ENCODE measurements at regions not wholly inside any gene's neighbourhood (a gene's known extent, or its start where the extent isn't known, plus 50 kb on each side); places are given as distances from the start of the nearest gene placed in this dataset.

GRCh38 chr15:97072545-97072944 is 742.0 kb downstream of the NR2F2 start:
- POLR2A ChIA-PET, result no interaction called here
- H3K9me3 Mint-ChIP-seq, result peaks cover 14% of the 10 kb centered on the region
- no peaks in the 10 kb centered on the region for H3K27me3 Mint-ChIP-seq
- H3K4me1 Mint-ChIP-seq, result no peaks in the 10 kb centered on the region
- CTCF ChIA-PET, result no interaction called here
- H3K36me3 Mint-ChIP-seq (ENCODE audit: low read depth), result no peaks in the 10 kb centered on the region
- no peak overlapping the region for H3K27ac Mint-ChIP-seq
- H3K4me3 Mint-ChIP-seq, result no peak overlapping the region
- no peak for DNase-seq

GRCh38 chr15:97076011-97076410 is 745.5 kb downstream of the NR2F2 start:
- ChIA-PET POLR2A (no interaction called here), CTCF (no interaction called here)
- Mint-ChIP-seq H3K36me3 (ENCODE audit: low read depth) (no peaks in the 10 kb centered on the region), H3K4me1 (no peaks in the 10 kb centered on the region), H3K27me3 (no peaks in the 10 kb centered on the region), H3K9me3 (peaks cover 4% of the 10 kb centered on the region), H3K4me3 (no peak overlapping the region), H3K27ac (no peak overlapping the region)
- no peak for DNase-seq

GRCh38 chr15:97077975-97078374 is 747.5 kb downstream of the NR2F2 start:
- ChIA-PET POLR2A (no interaction called here), CTCF (no interaction called here)
- H3K36me3 Mint-ChIP-seq (ENCODE audit: low read depth), result no peaks in the 10 kb centered on the region
- no peak overlapping the region for H3K4me3 Mint-ChIP-seq
- H3K27ac Mint-ChIP-seq, result no peak overlapping the region
- H3K9me3 Mint-ChIP-seq, result peaks cover 4% of the 10 kb centered on the region
- DNase-seq, result no peak
- no peaks in the 10 kb centered on the region for H3K27me3 Mint-ChIP-seq
- no peaks in the 10 kb centered on the region for H3K4me1 Mint-ChIP-seq

- Mint-ChIP-seq H3K27me3 (no peaks in the 10 kb centered on the region), H3K36me3 (ENCODE audit: low read depth) (no peaks in the 10 kb centered on the region), H3K4me3 (no peak overlapping the region), H3K27ac (no peak overlapping the region), H3K9me3 (peaks cover 4% of the 10 kb centered on the region), H3K4me1 (no peaks in the 10 kb centered on the region)
- ChIA-PET POLR2A (no interaction called here), CTCF (no interaction called here)
- no peak for DNase-seq
These were observed 748.1 kb downstream of the NR2F2 start for GRCh38 chr15:97078591-97078990.

- no peak for DNase-seq
- H3K4me1 Mint-ChIP-seq, result no peaks in the 10 kb centered on the region
- no peaks in the 10 kb centered on the region for H3K9me3 Mint-ChIP-seq
- ChIA-PET CTCF (interaction anchor here (0.6 kb wide), 1 partner anchor 16 kb away, joined by 3 read pairs; no protein-coding TSS in a partner anchor), POLR2A (no interaction called here)
- no peaks in the 10 kb centered on the region for H3K27me3 Mint-ChIP-seq
- H3K27ac Mint-ChIP-seq, result no peak overlapping the region
- H3K36me3 Mint-ChIP-seq (ENCODE audit: low read depth), result no peaks in the 10 kb centered on the region
- H3K4me3 Mint-ChIP-seq, result no peak overlapping the region
These were observed 751.2 kb downstream of the NR2F2 start for GRCh38 chr15:97081666-97082226.

GRCh38 chr15:97082830-97083229 is 752.3 kb downstream of the NR2F2 start:
- Mint-ChIP-seq H3K27ac (no peak overlapping the region), H3K9me3 (no peaks in the 10 kb centered on the region), H3K4me1 (no peaks in the 10 kb centered on the region), H3K4me3 (no peak overlapping the region), H3K36me3 (ENCODE audit: low read depth) (no peaks in the 10 kb centered on the region), H3K27me3 (no peaks in the 10 kb centered on the region)
- ChIA-PET CTCF (no interaction called here), POLR2A (no interaction called here)
- no peak for DNase-seq

GRCh38 chr15:97084650-97085049 is 754.1 kb downstream of the NR2F2 start:
- ChIA-PET CTCF (no interaction called here), POLR2A (no interaction called here)
- Mint-ChIP-seq H3K36me3 (ENCODE audit: low read depth) (no peaks in the 10 kb centered on the region), H3K4me1 (no peaks in the 10 kb centered on the region), H3K4me3 (no peak overlapping the region), H3K9me3 (no peaks in the 10 kb centered on the region), H3K27me3 (no peaks in the 10 kb centered on the region), H3K27ac (no peak overlapping the region)
- no peak for DNase-seq

GRCh38 chr15:97085731-97086130 is 755.2 kb downstream of the NR2F2 start:
- ChIA-PET CTCF (no interaction called here), POLR2A (no interaction called here)
- no peak for DNase-seq
- H3K9me3 Mint-ChIP-seq, result no peaks in the 10 kb centered on the region
- no peaks in the 10 kb centered on the region for H3K36me3 Mint-ChIP-seq (ENCODE audit: low read depth)
- H3K27ac Mint-ChIP-seq, result no peak overlapping the region
- H3K27me3 Mint-ChIP-seq, result no peaks in the 10 kb centered on the region
- H3K4me1 Mint-ChIP-seq, result no peaks in the 10 kb centered on the region
- no peak overlapping the region for H3K4me3 Mint-ChIP-seq

GRCh38 chr15:97087006-97087741 is 756.7 kb downstream of the NR2F2 start:
- Mint-ChIP-seq H3K27me3 (no peaks in the 10 kb centered on the region), H3K4me3 (no peak overlapping the region), H3K27ac (no peak overlapping the region), H3K36me3 (ENCODE audit: low read depth) (no peaks in the 10 kb centered on the region), H3K4me1 (no peaks in the 10 kb centered on the region), H3K9me3 (no peaks in the 10 kb centered on the region)
- ChIA-PET POLR2A (no interaction called here), CTCF (no interaction called here)
- DNase-seq, result no peak

- POLR2A ChIA-PET, result no interaction called here
- no peak for DNase-seq
- H3K27ac Mint-ChIP-seq, result no peak overlapping the region
- CTCF ChIA-PET, result no interaction called here
- no peaks in the 10 kb centered on the region for H3K9me3 Mint-ChIP-seq
- H3K4me3 Mint-ChIP-seq, result no peak overlapping the region
- H3K4me1 Mint-ChIP-seq, result no peaks in the 10 kb centered on the region
- H3K27me3 Mint-ChIP-seq, result no peaks in the 10 kb centered on the region
- H3K36me3 Mint-ChIP-seq (ENCODE audit: low read depth), result no peaks in the 10 kb centered on the region
These were observed 760.6 kb downstream of the NR2F2 start for GRCh38 chr15:97091093-97091492.

GRCh38 chr15:97092656-97093055 is 762.2 kb downstream of the NR2F2 start:
- CTCF ChIA-PET, result interaction anchor here (0.7 kb wide), 1 partner anchor 54 kb away, joined by 4 read pairs; no protein-coding TSS in a partner anchor
- POLR2A ChIA-PET, result no interaction called here
- no peaks in the 10 kb centered on the region for H3K27me3 Mint-ChIP-seq
- H3K27ac Mint-ChIP-seq, result no peak overlapping the region
- DNase-seq, result no peak
- H3K4me1 Mint-ChIP-seq, result no peaks in the 10 kb centered on the region
- H3K36me3 Mint-ChIP-seq (ENCODE audit: low read depth), result no peaks in the 10 kb centered on the region
- H3K4me3 Mint-ChIP-seq, result no peak overlapping the region
- H3K9me3 Mint-ChIP-seq, result peaks cover 2% of the 10 kb centered on the region

GRCh38 chr15:97096303-97096835 is 765.9 kb downstream of the NR2F2 start:
- Mint-ChIP-seq H3K27ac (no peak overlapping the region), H3K9me3 (peaks cover 9% of the 10 kb centered on the region), H3K4me3 (no peak overlapping the region), H3K27me3 (no peaks in the 10 kb centered on the region), H3K4me1 (no peaks in the 10 kb centered on the region), H3K36me3 (ENCODE audit: low read depth) (no peaks in the 10 kb centered on the region)
- ChIA-PET POLR2A (no interaction called here), CTCF (no interaction called here)
- no peak for DNase-seq

GRCh38 chr15:97099040-97099439 is 768.5 kb downstream of the NR2F2 start:
- no peak overlapping the region for H3K4me3 Mint-ChIP-seq
- ChIA-PET POLR2A (no interaction called here), CTCF (no interaction called here)
- H3K36me3 Mint-ChIP-seq (ENCODE audit: low read depth), result no peaks in the 10 kb centered on the region
- DNase-seq, result no peak
- H3K9me3 Mint-ChIP-seq, result peaks cover 9% of the 10 kb centered on the region
- H3K27me3 Mint-ChIP-seq, result no peaks in the 10 kb centered on the region
- H3K4me1 Mint-ChIP-seq, result no peaks in the 10 kb centered on the region
- no peak overlapping the region for H3K27ac Mint-ChIP-seq

- peaks cover 9% of the 10 kb centered on the region for H3K9me3 Mint-ChIP-seq
- DNase-seq, result no peak
- H3K4me3 Mint-ChIP-seq, result no peak overlapping the region
- H3K36me3 Mint-ChIP-seq (ENCODE audit: low read depth), result no peaks in the 10 kb centered on the region
- POLR2A ChIA-PET, result no interaction called here
- H3K27ac Mint-ChIP-seq, result no peak overlapping the region
- no peaks in the 10 kb centered on the region for H3K27me3 Mint-ChIP-seq
- no peaks in the 10 kb centered on the region for H3K4me1 Mint-ChIP-seq
- CTCF ChIA-PET, result no interaction called here
These were observed 771.1 kb downstream of the NR2F2 start for GRCh38 chr15:97101572-97101971.

Measured in activated CD4-positive, alpha-beta T cell treated with anti-CD3 and anti-CD28 coated beads, Interleukin-2, amount 10 ng/mL, durations not matched to agents 7 days and 5 days (primary cell).